Panc1 (cell line): ENCODE measurements at regions not wholly inside any gene's neighbourhood (a gene's known extent, or its start where the extent isn't known, plus 50 kb on each side); places are given as distances from the start of the nearest gene placed in this dataset.

Experiments used
- CTCF ChIP-seq: fragments of 450-650 bp; IDR thresholded peaks from 2 replicates; pipeline ENCODE4 v1.5.1; 2017; ENCODE audit warnings: mild to moderate bottlenecking
- POLR2AphosphoS5 ChIP-seq: IDR thresholded peaks from 2 replicates; pipeline ENCODE4 v1.6.1; 2012; ENCODE audit warnings: mild to moderate bottlenecking, low read depth, low read length, moderate library complexity
- TCF7L2 ChIP-seq: IDR thresholded peaks from 2 replicates; pipeline ENCODE4 v1.6.1; 2011; ENCODE audit warnings: mild to moderate bottlenecking, low read depth, low read length, inconsistent platforms

- no peak for TF ChIP-seq CTCF
- no peak for TF ChIP-seq POLR2AphosphoS5
- TF ChIP-seq TCF7L2, result no peak
Measured at GRCh38 chr1:218123968-218124367, 161.1 kb upstream of the RRP15 start.
